ENCODE measurements at regions not wholly inside any gene's neighbourhood (a gene's known extent, or its start where the extent isn't known, plus 50 kb on each side); places are given as distances from the start of the nearest gene placed in this dataset.

DNA sequence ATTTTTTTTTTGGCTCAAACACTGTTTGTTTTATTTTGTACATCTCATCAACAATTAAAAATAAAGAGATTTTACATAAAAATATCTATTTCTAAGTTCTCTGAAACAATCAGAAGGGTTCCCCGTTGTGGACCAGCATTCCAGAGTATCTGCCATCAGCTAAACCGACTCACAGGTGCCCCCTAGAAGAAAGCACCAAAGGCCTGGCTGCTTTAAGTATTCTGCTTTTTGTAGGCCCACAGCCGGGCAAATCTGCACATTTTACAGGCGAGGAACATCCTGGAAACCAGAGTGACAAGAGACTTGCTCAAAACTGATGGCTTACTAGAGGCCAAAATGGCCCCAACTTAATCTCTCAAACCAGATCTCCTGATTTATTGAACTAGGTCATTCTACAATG is 82.2 kb upstream of the SETBP1 start:
- TF ChIP-seq, protein P1, sequence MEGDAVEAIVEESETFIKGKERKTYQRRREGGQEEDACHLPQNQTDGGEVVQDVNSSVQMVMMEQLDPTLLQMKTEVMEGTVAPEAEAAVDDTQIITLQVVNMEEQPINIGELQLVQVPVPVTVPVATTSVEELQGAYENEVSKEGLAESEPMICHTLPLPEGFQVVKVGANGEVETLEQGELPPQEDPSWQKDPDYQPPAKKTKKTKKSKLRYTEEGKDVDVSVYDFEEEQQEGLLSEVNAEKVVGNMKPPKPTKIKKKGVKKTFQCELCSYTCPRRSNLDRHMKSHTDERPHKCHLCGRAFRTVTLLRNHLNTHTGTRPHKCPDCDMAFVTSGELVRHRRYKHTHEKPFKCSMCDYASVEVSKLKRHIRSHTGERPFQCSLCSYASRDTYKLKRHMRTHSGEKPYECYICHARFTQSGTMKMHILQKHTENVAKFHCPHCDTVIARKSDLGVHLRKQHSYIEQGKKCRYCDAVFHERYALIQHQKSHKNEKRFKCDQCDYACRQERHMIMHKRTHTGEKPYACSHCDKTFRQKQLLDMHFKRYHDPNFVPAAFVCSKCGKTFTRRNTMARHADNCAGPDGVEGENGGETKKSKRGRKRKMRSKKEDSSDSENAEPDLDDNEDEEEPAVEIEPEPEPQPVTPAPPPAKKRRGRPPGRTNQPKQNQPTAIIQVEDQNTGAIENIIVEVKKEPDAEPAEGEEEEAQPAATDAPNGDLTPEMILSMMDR (IDR thresholded peaks at IDR 0.05; ENCODE audit: insufficient read depth, missing control alignments) = peak; percentile 5
- no peak for DNase-seq (ENCODE audit: insufficient read length, low spot score)
- no peak for FAIRE-seq

DNA sequence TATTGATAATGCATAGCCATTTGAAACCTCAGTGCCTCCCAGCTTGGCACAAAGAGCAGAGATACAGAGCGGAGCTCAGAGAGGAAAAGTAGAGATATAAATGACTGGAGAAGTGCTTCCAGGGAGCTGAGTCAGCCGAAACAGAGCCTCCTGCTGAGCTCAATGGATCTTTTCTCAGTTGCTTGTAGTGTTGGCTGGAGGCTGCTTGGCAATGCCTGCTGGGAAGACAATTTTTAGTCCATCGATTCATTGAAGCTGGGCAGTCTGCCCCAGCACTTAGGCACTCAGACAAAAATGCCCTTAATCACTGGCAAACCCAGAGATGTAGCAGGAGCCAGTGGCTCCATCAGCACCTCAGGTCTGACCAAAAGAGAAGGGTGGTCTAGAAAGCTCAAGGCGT is 81.3 kb upstream of the SETBP1 start:
- DNase-seq (ENCODE audit: insufficient read length, low spot score) (no peak), FAIRE-seq (no peak)
- TF ChIP-seq, protein P1 (IDR thresholded peaks at IDR 0.05; ENCODE audit: insufficient read depth, missing control alignments) = no peak

DNA sequence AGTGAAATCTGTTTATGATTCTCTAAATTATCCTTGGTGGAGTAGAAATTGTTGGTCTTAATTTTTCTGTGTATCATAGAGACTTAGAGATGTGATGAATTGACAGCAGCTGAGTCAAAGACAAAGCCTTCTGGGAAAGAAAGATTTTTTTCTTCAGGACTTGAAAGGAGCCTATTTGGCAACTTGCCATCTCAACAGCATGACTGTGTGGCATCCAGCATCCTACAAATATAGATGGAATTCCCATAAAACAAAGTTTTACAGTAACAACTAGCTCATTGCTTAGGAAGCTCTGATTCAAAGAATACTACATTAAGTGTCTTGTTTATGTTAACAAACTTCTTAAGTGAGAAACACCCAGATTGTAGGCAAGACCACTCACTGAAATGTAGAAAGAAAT is 79.2 kb upstream of the SETBP1 start:
- no peak for DNase-seq (ENCODE audit: insufficient read length, low spot score)
- TF ChIP-seq, protein P1 (IDR thresholded peaks at IDR 0.05; ENCODE audit: insufficient read depth, missing control alignments) = no peak
- FAIRE-seq = no peak

GRCh38 chr18:44602380-44602779 is 78.3 kb upstream of the SETBP1 start:
- FAIRE-seq = no peak
- no peak for DNase-seq (ENCODE audit: insufficient read length, low spot score)
- TF ChIP-seq, protein P1 (IDR thresholded peaks at IDR 0.05; ENCODE audit: insufficient read depth, missing control alignments) = no peak

- FAIRE-seq (no peak), DNase-seq (ENCODE audit: insufficient read length, low spot score) (no peak)
- TF ChIP-seq, protein P1 (IDR thresholded peaks at IDR 0.05; ENCODE audit: insufficient read depth, missing control alignments) = no peak
Measured at GRCh38 chr18:44602845-44603244, 77.8 kb upstream of the SETBP1 start.

- TF ChIP-seq, protein P1 (IDR thresholded peaks at IDR 0.05; ENCODE audit: insufficient read depth, missing control alignments) = no peak
- no peak for DNase-seq (ENCODE audit: insufficient read length, low spot score)
- FAIRE-seq = no peak
Measured at GRCh38 chr18:44609181-44609941, 71.3 kb upstream of the SETBP1 start.

DNA sequence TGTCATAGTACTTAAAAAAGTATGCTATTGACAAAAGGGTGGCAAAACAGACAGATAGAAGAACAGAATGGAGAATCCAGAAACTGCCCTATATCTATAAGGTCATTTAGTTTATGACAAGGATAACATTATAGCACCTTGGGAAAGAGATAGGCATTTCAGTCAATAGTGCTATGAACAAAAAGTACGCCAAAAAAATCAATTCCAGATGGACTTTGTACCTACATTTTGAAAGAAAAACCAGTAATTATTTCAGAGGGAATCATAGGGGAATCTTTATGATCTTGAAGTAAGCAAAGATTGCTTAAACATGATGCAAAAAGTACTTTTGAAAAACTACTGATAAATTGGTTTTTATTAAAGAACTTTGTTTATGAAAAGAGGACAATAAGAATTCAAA is 59.9 kb upstream of the SETBP1 start:
- DNase-seq (ENCODE audit: insufficient read length, low spot score) (no peak), FAIRE-seq (no peak)
- TF ChIP-seq, protein P1 (IDR thresholded peaks at IDR 0.05; ENCODE audit: insufficient read depth, missing control alignments) = no peak

Data from D721Med (cell line).